ENCODE measurements at regions not wholly inside any gene's neighbourhood (a gene's known extent, or its start where the extent isn't known, plus 50 kb on each side); places are given as distances from the start of the nearest gene placed in this dataset.

- DNase-seq (no peak), ATAC-seq (no peak)
- peaks cover 0 to 3% of the 10 kb centered on the region in 2 donors for H3K4me1 ChIP-seq
- intact Hi-C loops (cut with DNase I; ENCODE audit: low total_unique reads), result no loop called here
- no peak overlapping the region for H3K27ac ChIP-seq
- H3K27me3 ChIP-seq, result no peaks in the 10 kb centered on the region
- in situ Hi-C loops (cut with MboI; ENCODE audit: low sequenced_read_pairs in 4 of 4), result no loop called here
- no peak overlapping the region for H3K4me3 ChIP-seq
- H3K9me3 ChIP-seq, result no peaks in the 10 kb centered on the region
- TF ChIP-seq POLR2A (IDR thresholded peaks at IDR 0.05) (no peak), CTCF (IDR thresholded peaks at IDR 0.05 in 4 of 5, conservative IDR thresholded peaks at IDR 0.05 in 1 of 5) (no peak)
- no peaks in the 10 kb centered on the region for H3K36me3 ChIP-seq
Observed at GRCh38 chr6:45800911-45801310, 214.7 kb downstream of the CLIC5 start.

GRCh38 chr6:45795678-45796077 lies 220.0 kb downstream of the CLIC5 start:
- DNase-seq (no peak), ATAC-seq (no peak)
- intact Hi-C loops (cut with DNase I; ENCODE audit: low total_unique reads), result no loop called here
- Histone ChIP-seq H3K4me1 (peaks cover 0 to 5% of the 10 kb centered on the region in 2 donors), H3K27me3 (no peaks in the 10 kb centered on the region), H3K9me3 (no peaks in the 10 kb centered on the region), H3K4me3 (no peak overlapping the region), H3K27ac (no peak overlapping the region), H3K36me3 (no peaks in the 10 kb centered on the region)
- in situ Hi-C loops (cut with MboI; ENCODE audit: low sequenced_read_pairs in 4 of 4), result no loop called here
- no peak for TF ChIP-seq POLR2A (IDR thresholded peaks at IDR 0.05)
- TF ChIP-seq CTCF (IDR thresholded peaks at IDR 0.05 in 4 of 5, conservative IDR thresholded peaks at IDR 0.05 in 1 of 5), result no peak

- H3K27me3 ChIP-seq, result no peaks in the 10 kb centered on the region
- in situ Hi-C loops (cut with MboI; ENCODE audit: low sequenced_read_pairs in 4 of 4), result no loop called here
- intact Hi-C loops (cut with DNase I; ENCODE audit: low total_unique reads), result no loop called here
- ATAC-seq (no peak), DNase-seq (no peak)
- TF ChIP-seq CTCF (IDR thresholded peaks at IDR 0.05 in 4 of 5, conservative IDR thresholded peaks at IDR 0.05 in 1 of 5) (no peak), POLR2A (IDR thresholded peaks at IDR 0.05) (no peak)
- peaks cover 0 to 5% of the 10 kb centered on the region in 2 donors for H3K4me1 ChIP-seq
- H3K36me3 ChIP-seq, result no peaks in the 10 kb centered on the region
- H3K4me3 ChIP-seq, result no peak overlapping the region
- no peak overlapping the region for H3K27ac ChIP-seq
- H3K9me3 ChIP-seq, result no peaks in the 10 kb centered on the region
Observed at GRCh38 chr6:45794465-45794864, 221.2 kb downstream of the CLIC5 start.

GRCh38 chr6:45791211-45792168 lies 224.2 kb downstream of the CLIC5 start:
- intact Hi-C loops (cut with DNase I; ENCODE audit: low total_unique reads), result no loop called here
- H3K27me3 ChIP-seq, result no peaks in the 10 kb centered on the region
- H3K4me3 ChIP-seq, result no peak overlapping the region
- H3K4me1 ChIP-seq, result peaks cover 0 to 5% of the 10 kb centered on the region in 2 donors
- no peaks in the 10 kb centered on the region for H3K9me3 ChIP-seq
- DNase-seq (no peak), ATAC-seq (no peak)
- in situ Hi-C loops (cut with MboI; ENCODE audit: low sequenced_read_pairs in 4 of 4), result no loop called here
- no peak overlapping the region for H3K27ac ChIP-seq
- no peaks in the 10 kb centered on the region for H3K36me3 ChIP-seq
- no peak for TF ChIP-seq CTCF (IDR thresholded peaks at IDR 0.05 in 4 of 5, conservative IDR thresholded peaks at IDR 0.05 in 1 of 5)
- no peak for TF ChIP-seq POLR2A (IDR thresholded peaks at IDR 0.05)
